Pancreas (tissue), 10 donors: ENCODE measurements at regions not wholly inside any gene's neighbourhood (a gene's known extent, or its start where the extent isn't known, plus 50 kb on each side); places are given as distances from the start of the nearest gene placed in this dataset.

Experiments
- ATAC-seq, 4 donors: fragments of 200-7000 bp; cut with Tn5 transposase; one replicate each; pipeline versions ENCODE4 v1.8.0 to v1.9.1; 2020; ENCODE audit warnings: mild to moderate bottlenecking in 4 of 4, moderate library complexity in 4 of 4
- DNase-seq, 6 donors: peaks; one replicate each; pipeline ENCODE4 v3.0.0-alpha.2; 2020
- FAIRE-seq: peaks from 2 replicates; lab custom pipeline; 2012; peaks lifted over from hg19 to GRCh38; lab: Jason Lieb, UNC
- H3K27ac ChIP-seq, 4 donors: fragments of 200-600 bp; sonication (generic); 1 replicate in 3 of 4; 2 replicates in 1 of 4; pipeline versions ENCODE4 v1.5.0 to v1.8.0; 2020
- H3K27me3 ChIP-seq, 4 donors: fragments of 200-600 bp; one replicate each; pipeline ENCODE4 v1.8.0; 2021
- H3K36me3 ChIP-seq, 3 donors: fragments of 200-600 bp; sonication (generic) in 1 of 3; one replicate each; pipeline versions ENCODE4 v1.5.0 to v1.8.0; 2020 to 2021
- H3K4me1 ChIP-seq, 3 donors: fragments of 200-600 bp; one replicate each; pipeline ENCODE4 v1.8.0; 2021
- H3K4me3 ChIP-seq, 4 donors: fragments of 200-600 bp; sonication (generic) in 2 of 4; one replicate each; pipeline versions ENCODE4 v1.5.0 to v1.8.0; 2020 to 2021
- H3K9me3 ChIP-seq, 4 donors: fragments of 200-600 bp; one replicate each; pipeline ENCODE4 v1.8.0; 2021
- WGBS, 2 donors: extraction: QIAGEN DNeasy Blood & Tissue Kit; methylation state at CpG; one replicate each; pipeline ENCODE4 v1.1.7; 2013; 5-methylcytosine and 5-hydroxymethylcytosine counted together
- intact Hi-C, 3 donors: fragments of 100-400 bp; cut with DNase I; formaldehyde crosslinking; loops; one replicate each; pipeline versions ENCODE4 v1.11.1 to v1.14.2; 2022
- TF ChIP-seq, protein P1 (sequence below), 4 donors: fragments of 200-600 bp; sonication (generic) in 3 of 4; IDR thresholded peaks; one replicate each; pipeline versions ENCODE4 v1.5.0 to v1.8.0; 2021; ENCODE audit warnings: antibody characterized with exemption in 4 of 4
- donor health status: healthy with polysubstance abuse.
- donor health status: DM: no; HTN: no; CAD: no; lungs with moderate emphysema.
- donor health status: DM: no; HTN: no; CAD: no.
- donor health status: control.
- donor health status: control.
- donor health status: Bipolar disorder and iron deficiency.
- donor health status: DM: yes; HTN: yes; CAD: no.
- donor health status: DM: no; HTN: no; CAD: no.
- donor health status: DM: no; HTN: no; CAD: no.
- donor health status: DM: yes; HTN: yes; CAD: no.

DNA sequence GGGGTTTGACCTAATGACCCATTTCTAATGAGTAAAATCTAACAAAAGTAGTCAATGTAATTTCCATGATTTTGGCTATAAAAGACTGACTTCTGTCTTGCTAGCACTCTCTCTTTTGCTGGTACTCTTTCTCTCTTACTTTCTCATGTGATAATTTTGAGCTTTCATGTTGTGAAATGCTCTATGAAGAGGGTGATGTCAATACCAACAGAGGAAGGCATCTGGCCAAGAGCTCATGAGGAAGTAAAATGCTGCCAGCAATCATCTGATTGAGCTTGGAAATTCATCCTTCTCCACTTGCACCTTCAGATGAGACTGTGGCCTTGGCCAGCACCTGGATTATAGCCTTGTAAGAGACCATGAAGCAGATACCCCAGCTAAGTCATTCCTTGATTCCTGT, 347.7 kb downstream of the HS3ST1 start:
- Histone ChIP-seq H3K9me3 (no peaks in the 10 kb centered on the region), H3K4me1 (no peaks in the 10 kb centered on the region), H3K36me3 (no peaks in the 10 kb centered on the region), H3K27ac (no peak overlapping the region), H3K4me3 (no peak overlapping the region), H3K27me3 (no peaks in the 10 kb centered on the region)
- DNase-seq: no peak
- ATAC-seq: no peak
- TF ChIP-seq, protein P1, sequence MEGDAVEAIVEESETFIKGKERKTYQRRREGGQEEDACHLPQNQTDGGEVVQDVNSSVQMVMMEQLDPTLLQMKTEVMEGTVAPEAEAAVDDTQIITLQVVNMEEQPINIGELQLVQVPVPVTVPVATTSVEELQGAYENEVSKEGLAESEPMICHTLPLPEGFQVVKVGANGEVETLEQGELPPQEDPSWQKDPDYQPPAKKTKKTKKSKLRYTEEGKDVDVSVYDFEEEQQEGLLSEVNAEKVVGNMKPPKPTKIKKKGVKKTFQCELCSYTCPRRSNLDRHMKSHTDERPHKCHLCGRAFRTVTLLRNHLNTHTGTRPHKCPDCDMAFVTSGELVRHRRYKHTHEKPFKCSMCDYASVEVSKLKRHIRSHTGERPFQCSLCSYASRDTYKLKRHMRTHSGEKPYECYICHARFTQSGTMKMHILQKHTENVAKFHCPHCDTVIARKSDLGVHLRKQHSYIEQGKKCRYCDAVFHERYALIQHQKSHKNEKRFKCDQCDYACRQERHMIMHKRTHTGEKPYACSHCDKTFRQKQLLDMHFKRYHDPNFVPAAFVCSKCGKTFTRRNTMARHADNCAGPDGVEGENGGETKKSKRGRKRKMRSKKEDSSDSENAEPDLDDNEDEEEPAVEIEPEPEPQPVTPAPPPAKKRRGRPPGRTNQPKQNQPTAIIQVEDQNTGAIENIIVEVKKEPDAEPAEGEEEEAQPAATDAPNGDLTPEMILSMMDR (IDR thresholded peaks at IDR 0.05): no peak
- no peak for FAIRE-seq
- intact Hi-C loops: no loop called here

DNA sequence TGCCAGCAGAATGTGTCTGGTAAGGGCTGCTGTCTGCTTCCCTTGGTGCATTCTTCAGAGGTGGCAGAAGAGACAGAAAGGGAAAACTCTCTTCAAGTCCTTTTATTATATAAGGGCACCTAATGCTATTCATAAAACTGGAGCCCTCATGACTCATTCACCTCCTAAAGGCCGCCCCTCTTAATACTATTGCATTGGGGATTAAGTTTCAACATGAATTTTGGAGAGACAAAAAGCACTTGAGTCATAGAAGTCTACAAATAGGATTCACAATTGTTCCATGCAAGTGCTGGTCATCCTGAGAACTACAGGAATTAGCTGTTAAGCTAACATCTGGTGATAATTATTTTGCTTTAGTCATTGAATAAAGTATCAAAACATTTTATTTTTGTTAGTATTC, 349.5 kb downstream of the HS3ST1 start:
- Histone ChIP-seq H3K36me3 (no peaks in the 10 kb centered on the region), H3K4me3 (no peak overlapping the region), H3K4me1 (no peaks in the 10 kb centered on the region), H3K27me3 (no peaks in the 10 kb centered on the region), H3K9me3 (no peaks in the 10 kb centered on the region), H3K27ac (no peak overlapping the region)
- intact Hi-C loops: no loop called here
- FAIRE-seq (no peak), ATAC-seq (no peak), DNase-seq (no peak)
- WGBS, 2 donors: 38 to 66% methylated on average over 1 of the region's 1 CpG
- TF ChIP-seq, protein P1 (IDR thresholded peaks at IDR 0.05): no peak

DNA sequence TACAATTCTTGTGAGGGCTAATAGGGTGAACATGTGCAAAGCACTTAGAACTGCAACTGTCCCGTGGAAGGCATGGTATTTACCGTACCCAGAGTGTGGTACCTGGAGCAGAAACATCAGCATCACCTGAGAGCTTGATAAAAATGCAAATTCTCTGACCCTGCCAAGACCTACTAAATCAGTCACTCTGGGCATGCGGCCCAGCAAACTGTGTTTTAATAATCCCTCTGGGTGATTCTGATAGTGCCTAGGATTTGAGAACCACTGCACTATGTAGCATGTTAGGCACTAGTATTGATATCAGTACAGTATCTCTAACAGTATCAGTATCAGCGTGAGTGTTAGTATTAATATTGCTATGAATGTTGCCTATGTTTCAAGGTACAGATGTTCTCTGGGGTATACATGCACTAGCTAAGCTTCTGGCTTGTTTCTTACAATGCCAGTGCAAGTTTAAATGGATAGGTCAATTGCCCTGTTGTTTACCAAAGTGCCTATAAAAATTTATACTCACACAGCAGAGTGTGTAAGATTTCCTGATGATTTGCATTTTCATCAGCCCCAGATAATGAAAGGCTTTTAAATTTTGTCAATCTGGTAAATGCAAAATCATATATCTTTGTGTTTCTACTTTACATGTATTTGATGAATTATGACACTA, 354.0 kb downstream of the HS3ST1 start:
- Histone ChIP-seq H3K36me3 (no peaks in the 10 kb centered on the region), H3K4me3 (no peak overlapping the region), H3K27me3 (no peaks in the 10 kb centered on the region), H3K27ac (no peak overlapping the region), H3K4me1 (no peaks in the 10 kb centered on the region), H3K9me3 (no peaks in the 10 kb centered on the region)
- DNase-seq (no peak), FAIRE-seq (no peak), ATAC-seq (no peak)
- WGBS, 2 donors: 41 to 45% methylated on average over 4 of the region's 4 CpGs
- intact Hi-C loops: no loop called here
- TF ChIP-seq, protein P1 (IDR thresholded peaks at IDR 0.05): no peak

DNA sequence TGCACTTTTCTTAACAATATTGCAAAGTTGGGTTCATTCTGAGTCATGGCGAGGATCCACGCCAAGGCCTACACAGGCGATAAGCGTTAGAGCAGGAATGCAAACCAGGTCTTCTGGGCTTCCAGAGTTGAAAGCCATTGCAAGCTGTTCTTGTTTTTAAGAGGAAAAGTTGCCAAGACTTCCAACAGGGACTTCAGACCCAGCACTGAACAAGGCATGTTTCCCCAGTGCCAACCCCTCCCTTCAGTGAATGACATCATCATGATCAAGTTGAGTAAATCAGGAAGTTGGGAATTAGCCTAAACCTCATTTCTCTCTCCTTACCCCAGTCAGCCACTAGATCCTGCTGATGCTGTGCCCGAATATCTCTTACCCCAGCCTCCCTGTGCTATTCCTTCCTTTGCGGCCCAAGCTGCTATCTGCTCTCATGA, 355.1 kb downstream of the HS3ST1 start:
- WGBS, 2 donors: 73 to 83% methylated on average over 6 of the region's 6 CpGs
- intact Hi-C loops: no loop called here
- peak in 3 of 4 donors; percentile 47 to 79 (median 53) for ATAC-seq

DNA sequence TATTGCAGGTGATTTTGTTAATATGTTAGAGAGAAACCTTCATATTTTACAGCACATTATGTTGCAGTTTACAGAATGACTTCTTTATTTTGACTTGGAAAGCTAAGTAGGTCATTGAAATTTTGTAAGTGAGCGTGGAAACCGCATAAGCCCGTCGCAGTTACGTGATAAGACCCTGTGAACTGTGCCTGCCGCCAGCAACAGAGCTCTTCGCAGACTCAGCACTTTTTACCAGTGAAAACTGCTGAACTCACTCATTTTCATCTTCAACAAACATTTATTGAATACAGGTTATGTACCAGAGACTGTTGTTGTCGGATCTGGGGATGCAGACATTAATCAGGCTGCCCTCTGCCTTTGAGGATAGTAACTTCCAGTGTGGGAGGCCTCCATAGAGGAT, 355.7 kb downstream of the HS3ST1 start:
- Histone ChIP-seq H3K9me3 (no peaks in the 10 kb centered on the region), H3K27me3 (no peaks in the 10 kb centered on the region), H3K36me3 (no peaks in the 10 kb centered on the region), H3K4me3 (no peak overlapping the region), H3K4me1 (no peaks in the 10 kb centered on the region), H3K27ac (no peak overlapping the region)
- DNase-seq (no peak), FAIRE-seq (no peak), ATAC-seq (no peak)
- TF ChIP-seq, protein P1 (IDR thresholded peaks at IDR 0.05): no peak
- intact Hi-C loops: no loop called here
- 69 to 70% methylated on average over 8 of the region's 8 CpGs for WGBS, 2 donors

More for the DNA sequence above, 355.1 kb downstream of the HS3ST1 start:
- Histone ChIP-seq H3K9me3 (no peaks in the 10 kb centered on the region), H3K27me3 (no peaks in the 10 kb centered on the region), H3K27ac (no peak overlapping the region), H3K4me1 (no peaks in the 10 kb centered on the region), H3K36me3 (no peaks in the 10 kb centered on the region), H3K4me3 (no peak overlapping the region)
- DNase-seq (no peak), FAIRE-seq (no peak)
- TF ChIP-seq, protein P1 (IDR thresholded peaks at IDR 0.05): no peak
